Stimulated activated CD4-positive, alpha-beta T cell treated with anti-CD3 and anti-CD28 coated beads, Interleukin-4, amount 100 ng/mL, for 24 hours (primary cell): ENCODE measurements at regions not wholly inside any gene's neighbourhood (a gene's known extent, or its start where the extent isn't known, plus 50 kb on each side); places are given as distances from the start of the nearest gene placed in this dataset.

Source experiments
- DNase-seq: peaks from one replicate; pipeline ENCODE4 v3.0.0-alpha.2; 2020

- no peak for DNase-seq
Observed at GRCh38 chr5:88613051-88613450, 269.9 kb downstream of the MEF2C start.

- DNase-seq = no peak
Observed at GRCh38 chr5:88610586-88610985, 272.4 kb downstream of the MEF2C start.

DNA sequence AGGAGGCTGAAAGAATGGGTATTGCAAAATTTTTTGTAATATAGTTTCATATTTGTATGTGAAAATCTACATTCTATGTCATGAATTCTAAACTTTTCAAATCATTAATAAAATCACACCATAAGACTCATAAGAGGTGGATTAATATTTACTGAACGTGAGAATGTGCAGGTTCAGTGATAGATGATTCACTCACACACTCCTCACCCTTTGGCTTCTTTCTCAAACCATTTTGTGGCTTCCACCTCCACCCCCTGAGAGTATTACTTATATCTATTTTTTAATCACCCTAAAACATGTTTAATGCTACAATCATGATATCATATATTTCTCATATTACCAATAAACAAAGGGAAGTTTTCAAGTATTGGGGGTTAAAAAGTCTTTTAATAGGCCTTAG is 275.5 kb downstream of the MEF2C start:
- no peak for DNase-seq

DNA sequence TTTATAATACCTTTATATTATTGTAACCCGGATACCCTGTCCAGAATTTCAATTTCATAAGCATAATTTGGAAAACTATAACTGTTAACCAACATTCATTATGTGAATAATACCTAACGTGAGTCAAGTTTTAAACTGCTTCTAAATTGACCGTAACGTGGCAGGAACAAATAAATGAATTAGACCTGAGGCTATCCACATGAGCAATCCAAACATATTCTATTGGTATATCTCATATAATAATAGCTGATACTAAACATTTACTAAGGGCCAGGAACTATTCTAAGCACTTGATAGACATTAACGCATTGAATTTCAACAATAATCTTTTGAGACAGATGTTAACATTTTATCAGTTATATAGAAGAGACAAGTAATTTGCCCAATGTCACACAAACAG is 276.4 kb downstream of the MEF2C start:
- no peak for DNase-seq

- DNase-seq = no peak
Observed at GRCh38 chr5:88606173-88606572, 276.8 kb downstream of the MEF2C start.

DNA sequence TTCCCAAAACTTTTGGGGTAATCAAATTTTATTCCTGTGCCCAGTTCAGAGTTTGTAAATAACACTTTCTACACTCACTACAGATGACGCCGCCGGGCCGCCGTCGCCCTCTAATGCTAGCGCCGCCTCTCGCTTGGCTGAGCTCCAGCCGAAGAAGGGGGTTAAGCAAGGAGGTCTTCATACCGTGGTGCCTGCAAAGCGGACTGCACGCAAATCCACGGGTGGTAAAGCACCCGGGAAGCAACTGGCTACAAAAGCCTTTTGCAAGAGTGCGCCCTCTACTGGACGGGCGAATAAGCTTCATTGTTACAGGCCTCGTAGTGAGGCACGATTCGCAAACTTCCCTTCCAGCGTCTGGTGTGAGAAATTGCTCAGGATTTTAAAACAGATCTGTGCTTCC is 280.4 kb downstream of the MEF2C start:
- DNase-seq = peak; percentile 7

- DNase-seq = no peak
Observed at GRCh38 chr5:88594441-88594840, 288.5 kb downstream of the MEF2C start.

DNA sequence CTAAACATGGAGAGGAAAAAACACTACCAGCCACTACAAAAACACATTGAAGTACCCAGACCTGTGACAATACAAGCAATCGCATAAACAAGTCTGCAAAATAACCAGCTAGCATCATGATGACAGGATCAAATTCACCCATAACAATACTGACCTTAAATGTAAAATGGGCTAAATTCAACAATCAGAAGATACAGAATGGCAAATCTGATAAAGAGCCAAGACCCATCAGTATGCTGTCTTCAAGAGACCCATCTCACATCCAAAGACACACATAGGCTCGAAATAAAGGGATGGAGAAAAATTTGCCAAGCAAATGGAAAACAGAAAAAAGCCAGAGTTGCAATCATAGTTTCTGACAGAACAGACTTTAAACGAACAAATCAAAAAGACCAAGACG is 294.4 kb downstream of the MEF2C start:
- DNase-seq = no peak

- no peak for DNase-seq
Observed at GRCh38 chr5:88583471-88583870, 299.5 kb downstream of the MEF2C start.

DNA sequence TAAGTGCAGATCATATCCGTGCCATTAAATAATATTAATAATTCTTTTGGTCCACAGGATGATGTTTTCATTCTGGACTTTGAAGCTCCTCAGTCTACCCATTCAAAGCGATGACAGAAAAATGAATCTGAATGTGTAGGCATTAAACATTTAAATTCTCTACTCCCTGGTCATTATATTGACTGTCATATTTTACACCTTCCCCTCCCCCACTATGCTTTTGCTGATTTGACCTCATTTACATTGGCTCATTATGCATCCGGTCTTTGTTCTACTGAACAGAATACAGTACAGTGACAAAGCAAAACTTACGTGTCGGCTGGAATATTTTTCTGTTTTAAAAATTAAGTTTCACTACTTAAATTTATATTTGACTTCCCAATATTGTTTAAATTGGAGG is 289.7 kb upstream of the TMEM161B start:
- DNase-seq = no peak

- DNase-seq = no peak
Observed at GRCh38 chr5:88557881-88558280, 289.2 kb upstream of the TMEM161B start.

GRCh38 chr5:88557131-88557530 is 288.5 kb upstream of the TMEM161B start:
- no peak for DNase-seq

GRCh38 chr5:88556406-88556805 is 287.8 kb upstream of the TMEM161B start:
- DNase-seq = no peak

DNA sequence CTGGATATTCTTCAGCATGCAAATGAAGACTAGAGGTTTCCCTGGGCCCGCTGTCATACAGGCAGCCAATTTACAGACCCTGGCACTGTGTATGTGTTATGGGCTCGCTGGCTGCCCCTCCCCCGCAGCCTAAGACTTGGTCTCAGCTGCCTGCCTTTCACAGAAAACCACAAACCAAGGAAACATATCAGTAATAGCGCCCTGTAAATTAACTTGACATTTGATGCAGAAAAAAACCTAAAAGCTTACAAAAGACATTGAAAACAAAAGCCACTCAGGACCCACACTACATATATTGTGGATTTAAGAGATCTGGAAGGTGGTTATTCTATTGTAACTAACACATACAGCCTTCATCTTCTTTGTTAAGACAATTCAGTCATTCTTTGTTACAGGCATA is 287.0 kb upstream of the TMEM161B start:
- no peak for DNase-seq

DNA sequence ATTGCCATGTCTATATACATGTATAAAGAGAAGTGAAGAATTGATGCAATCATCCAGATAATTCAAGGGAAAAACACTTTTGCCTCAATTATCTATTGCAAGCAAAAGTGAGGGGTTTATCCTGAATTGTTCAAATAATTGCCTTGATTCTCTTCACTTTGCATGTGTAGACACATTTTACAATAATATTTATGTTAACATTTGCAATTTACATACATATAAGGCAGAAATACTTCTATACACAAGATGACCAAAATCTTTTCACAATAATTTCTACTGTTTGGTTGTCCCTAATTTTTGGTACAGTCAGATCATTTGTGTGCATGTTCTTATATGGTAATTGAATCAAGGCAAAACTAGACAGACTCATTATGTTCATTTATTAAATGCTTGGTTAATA is 285.3 kb upstream of the TMEM161B start:
- no peak for DNase-seq

- no peak for DNase-seq
Observed at GRCh38 chr5:88553136-88553875, 284.7 kb upstream of the TMEM161B start.

GRCh38 chr5:88552426-88552825 is 283.8 kb upstream of the TMEM161B start:
- no peak for DNase-seq

DNA sequence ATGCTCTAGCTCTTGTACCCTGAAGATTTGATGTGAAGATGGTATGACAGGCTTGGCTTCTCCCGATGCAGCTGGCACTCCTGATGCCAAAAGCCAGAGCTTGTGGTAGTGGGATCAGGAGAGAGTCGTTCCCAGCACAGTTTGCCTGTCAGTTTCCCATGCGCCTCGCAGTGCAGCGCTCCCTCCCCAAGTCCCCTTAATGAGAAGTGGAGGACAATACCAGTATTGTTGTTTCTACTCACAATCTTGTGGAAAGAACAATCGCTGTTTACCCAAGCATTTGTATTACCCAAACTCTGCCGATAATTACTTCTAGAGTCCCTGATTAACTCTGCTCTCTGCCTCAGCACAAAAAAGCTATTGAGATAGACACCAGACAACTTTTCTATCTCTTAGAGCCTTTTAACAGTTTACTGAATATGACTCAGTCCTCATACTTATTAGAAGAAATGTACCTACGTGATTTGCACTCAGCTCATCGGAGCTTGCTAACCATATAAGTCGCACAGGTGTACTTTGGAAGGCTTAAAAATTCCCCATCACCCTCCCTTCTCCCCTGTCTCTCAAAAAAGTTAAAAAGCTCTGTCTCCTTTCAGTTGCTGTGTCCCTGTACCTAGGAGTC is 283.2 kb upstream of the TMEM161B start:
- no peak for DNase-seq

DNA sequence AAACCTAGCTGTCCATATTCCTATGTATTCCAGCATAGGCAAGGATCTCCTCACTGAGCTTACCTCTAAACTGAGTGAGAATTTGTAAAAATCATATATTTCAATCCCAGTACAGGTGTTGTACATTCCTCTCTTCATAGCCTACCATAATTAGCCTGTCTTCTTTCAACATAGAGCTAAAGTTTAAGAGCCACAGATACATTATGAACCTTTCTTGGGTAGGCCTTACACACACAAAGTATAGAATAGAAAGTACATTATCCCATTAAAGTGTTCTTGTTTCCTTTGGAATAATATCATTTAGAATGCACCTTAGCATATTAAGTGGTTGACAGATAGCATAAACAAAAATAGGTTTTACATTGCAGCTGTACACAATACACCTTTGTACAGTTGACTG is 282.1 kb upstream of the TMEM161B start:
- no peak for DNase-seq

GRCh38 chr5:88548136-88548805 is 279.6 kb upstream of the TMEM161B start:
- DNase-seq = no peak

DNA sequence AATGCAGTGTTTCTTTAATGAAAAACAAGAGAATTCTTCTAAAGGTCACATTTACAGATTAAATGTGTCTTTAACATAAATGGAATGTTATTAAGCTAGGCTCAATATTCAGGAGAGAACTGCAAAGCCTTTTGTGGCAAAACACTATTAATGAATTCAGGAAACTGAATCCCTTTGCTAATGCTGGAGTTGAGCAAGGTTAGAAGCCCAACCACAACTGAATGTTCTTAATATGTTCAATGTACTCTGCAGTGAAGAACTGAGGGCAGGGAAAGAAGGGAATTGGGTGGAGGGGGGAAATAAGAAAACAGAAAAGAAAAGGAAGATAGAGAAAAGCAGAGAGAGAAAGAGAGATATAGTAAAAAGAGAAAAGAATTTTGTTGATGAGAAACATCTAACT is 276.7 kb upstream of the TMEM161B start:
- DNase-seq = no peak

GRCh38 chr5:88544671-88545070 is 276.0 kb upstream of the TMEM161B start:
- DNase-seq = no peak

GRCh38 chr5:88544136-88544645 is 275.5 kb upstream of the TMEM161B start:
- DNase-seq = no peak

DNA sequence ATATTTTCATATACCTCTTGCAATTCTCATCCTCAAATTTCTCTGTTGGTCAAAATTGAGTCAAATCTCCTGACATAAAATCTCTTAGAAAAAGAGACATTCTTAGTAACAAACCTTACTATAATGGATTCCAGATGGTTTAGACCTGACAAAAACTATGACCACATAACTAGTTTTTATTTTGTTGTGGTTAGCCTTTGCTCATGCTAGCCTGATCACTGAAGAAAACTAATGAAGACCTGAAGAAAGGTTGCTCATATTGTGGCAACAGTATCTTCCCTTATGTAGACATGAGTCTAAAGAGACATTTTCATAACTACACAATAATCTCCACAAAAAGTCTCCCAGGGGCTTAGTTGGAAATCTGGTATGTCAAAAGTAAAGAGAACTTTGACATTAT is 274.1 kb upstream of the TMEM161B start:
- DNase-seq = no peak
